ENCODE measurements at regions not wholly inside any gene's neighbourhood (a gene's known extent, or its start where the extent isn't known, plus 50 kb on each side); places are given as distances from the start of the nearest gene placed in this dataset.

GRCh38 chr2:6381326-6381725 is 484.4 kb downstream of the CMPK2 start:
- no peaks in the 10 kb centered on the region for H3K27me3 ChIP-seq
- no peak overlapping the region for H3K4me2 ChIP-seq
- WGBS (ENCODE audit: low lambda C conversion rate, missing lambda C conversion rate): 79% methylated on average over 2 of the region's 2 CpGs
- DNase-seq (ENCODE audit: low spot score): no peak
- no peaks in the 10 kb centered on the region for H3K9me3 ChIP-seq (ENCODE audit: low read depth)
- H4K20me1 ChIP-seq (ENCODE audit: insufficient read depth, poor library complexity, severe bottlenecking): no peaks in the 10 kb centered on the region
- no peaks in the 10 kb centered on the region for H3K4me1 ChIP-seq (ENCODE audit: insufficient read depth)
- H2AFZ ChIP-seq: no peak overlapping the region
- no peaks in the 10 kb centered on the region for H3K36me3 ChIP-seq (replicated peaks; ENCODE audit: insufficient read depth, low read depth)
- H3K9me2 ChIP-seq (replicated peaks; ENCODE audit: insufficient read depth): no peaks in the 10 kb centered on the region
- no peaks in the 10 kb centered on the region for H3K79me2 ChIP-seq
- no peak overlapping the region for H3K4me3 ChIP-seq
- TF ChIP-seq EZH2phosphoT487 (IDR thresholded peaks at IDR 0.05; ENCODE audit: low read depth, severe bottlenecking, unreplicated experiment): no peak
- TF ChIP-seq EZH2 (IDR thresholded peaks at IDR 0.05; ENCODE audit: borderline replicate concordance): no peak
- TF ChIP-seq, protein P1, sequence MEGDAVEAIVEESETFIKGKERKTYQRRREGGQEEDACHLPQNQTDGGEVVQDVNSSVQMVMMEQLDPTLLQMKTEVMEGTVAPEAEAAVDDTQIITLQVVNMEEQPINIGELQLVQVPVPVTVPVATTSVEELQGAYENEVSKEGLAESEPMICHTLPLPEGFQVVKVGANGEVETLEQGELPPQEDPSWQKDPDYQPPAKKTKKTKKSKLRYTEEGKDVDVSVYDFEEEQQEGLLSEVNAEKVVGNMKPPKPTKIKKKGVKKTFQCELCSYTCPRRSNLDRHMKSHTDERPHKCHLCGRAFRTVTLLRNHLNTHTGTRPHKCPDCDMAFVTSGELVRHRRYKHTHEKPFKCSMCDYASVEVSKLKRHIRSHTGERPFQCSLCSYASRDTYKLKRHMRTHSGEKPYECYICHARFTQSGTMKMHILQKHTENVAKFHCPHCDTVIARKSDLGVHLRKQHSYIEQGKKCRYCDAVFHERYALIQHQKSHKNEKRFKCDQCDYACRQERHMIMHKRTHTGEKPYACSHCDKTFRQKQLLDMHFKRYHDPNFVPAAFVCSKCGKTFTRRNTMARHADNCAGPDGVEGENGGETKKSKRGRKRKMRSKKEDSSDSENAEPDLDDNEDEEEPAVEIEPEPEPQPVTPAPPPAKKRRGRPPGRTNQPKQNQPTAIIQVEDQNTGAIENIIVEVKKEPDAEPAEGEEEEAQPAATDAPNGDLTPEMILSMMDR (IDR thresholded peaks at IDR 0.05; ENCODE audit: poor library complexity): no peak
- H3K27ac ChIP-seq: no peak overlapping the region

GRCh38 chr2:6384341-6384740 is 481.4 kb downstream of the CMPK2 start:
- no peak overlapping the region for H2AFZ ChIP-seq
- H3K9me3 ChIP-seq (ENCODE audit: low read depth): no peaks in the 10 kb centered on the region
- H3K4me3 ChIP-seq: no peak overlapping the region
- TF ChIP-seq EZH2 (IDR thresholded peaks at IDR 0.05; ENCODE audit: borderline replicate concordance) (no peak), EZH2phosphoT487 (IDR thresholded peaks at IDR 0.05; ENCODE audit: low read depth, severe bottlenecking, unreplicated experiment) (no peak)
- TF ChIP-seq, protein P1 (IDR thresholded peaks at IDR 0.05; ENCODE audit: poor library complexity): no peak
- no peaks in the 10 kb centered on the region for H3K4me1 ChIP-seq (ENCODE audit: insufficient read depth)
- H3K36me3 ChIP-seq (replicated peaks; ENCODE audit: insufficient read depth, low read depth): no peaks in the 10 kb centered on the region
- H3K27ac ChIP-seq: no peak overlapping the region
- no peak for DNase-seq (ENCODE audit: low spot score)
- H3K9me2 ChIP-seq (replicated peaks; ENCODE audit: insufficient read depth): no peaks in the 10 kb centered on the region
- H3K27me3 ChIP-seq: no peaks in the 10 kb centered on the region
- no peak overlapping the region for H3K4me2 ChIP-seq
- H3K79me2 ChIP-seq: no peaks in the 10 kb centered on the region
- no peaks in the 10 kb centered on the region for H4K20me1 ChIP-seq (ENCODE audit: insufficient read depth, poor library complexity, severe bottlenecking)
- 92% methylated on average over 4 of the region's 4 CpGs for WGBS (ENCODE audit: low lambda C conversion rate, missing lambda C conversion rate)

- no peaks in the 10 kb centered on the region for H3K9me2 ChIP-seq (replicated peaks; ENCODE audit: insufficient read depth)
- no peaks in the 10 kb centered on the region for H3K9me3 ChIP-seq (ENCODE audit: low read depth)
- H3K4me2 ChIP-seq: no peak overlapping the region
- no peak for DNase-seq (ENCODE audit: low spot score)
- H3K4me3 ChIP-seq: no peak overlapping the region
- no peaks in the 10 kb centered on the region for H3K27me3 ChIP-seq
- H3K79me2 ChIP-seq: no peaks in the 10 kb centered on the region
- no peaks in the 10 kb centered on the region for H4K20me1 ChIP-seq (ENCODE audit: insufficient read depth, poor library complexity, severe bottlenecking)
- TF ChIP-seq EZH2 (IDR thresholded peaks at IDR 0.05; ENCODE audit: borderline replicate concordance): no peak
- TF ChIP-seq, protein P1 (IDR thresholded peaks at IDR 0.05; ENCODE audit: poor library complexity): no peak
- no peak for TF ChIP-seq EZH2phosphoT487 (IDR thresholded peaks at IDR 0.05; ENCODE audit: low read depth, severe bottlenecking, unreplicated experiment)
- H3K36me3 ChIP-seq (replicated peaks; ENCODE audit: insufficient read depth, low read depth): no peaks in the 10 kb centered on the region
- H2AFZ ChIP-seq: no peak overlapping the region
- 89% methylated on average over 10 of the region's 10 CpGs for WGBS (ENCODE audit: low lambda C conversion rate, missing lambda C conversion rate)
- no peaks in the 10 kb centered on the region for H3K4me1 ChIP-seq (ENCODE audit: insufficient read depth)
- H3K27ac ChIP-seq: no peak overlapping the region
These were observed 473.4 kb downstream of the CMPK2 start for GRCh38 chr2:6392354-6392753.

GRCh38 chr2:6392966-6393365 is 472.7 kb downstream of the CMPK2 start:
- TF ChIP-seq EZH2 (IDR thresholded peaks at IDR 0.05; ENCODE audit: borderline replicate concordance) (no peak), EZH2phosphoT487 (IDR thresholded peaks at IDR 0.05; ENCODE audit: low read depth, severe bottlenecking, unreplicated experiment) (no peak)
- TF ChIP-seq, protein P1 (IDR thresholded peaks at IDR 0.05; ENCODE audit: poor library complexity): no peak
- Histone ChIP-seq H3K4me1 (ENCODE audit: insufficient read depth) (no peaks in the 10 kb centered on the region), H3K9me2 (replicated peaks; ENCODE audit: insufficient read depth) (no peaks in the 10 kb centered on the region), H4K20me1 (ENCODE audit: insufficient read depth, poor library complexity, severe bottlenecking) (no peaks in the 10 kb centered on the region), H2AFZ (no peak overlapping the region), H3K79me2 (no peaks in the 10 kb centered on the region), H3K27me3 (no peaks in the 10 kb centered on the region), H3K27ac (no peak overlapping the region), H3K9me3 (ENCODE audit: low read depth) (no peaks in the 10 kb centered on the region), H3K36me3 (replicated peaks; ENCODE audit: insufficient read depth, low read depth) (no peaks in the 10 kb centered on the region), H3K4me3 (no peak overlapping the region), H3K4me2 (no peak overlapping the region)
- DNase-seq (ENCODE audit: low spot score): no peak
- 64% methylated on average over 6 of the region's 6 CpGs for WGBS (ENCODE audit: low lambda C conversion rate, missing lambda C conversion rate)

All from hepatocyte (in vitro differentiated cells).